ENCODE measurements at regions not wholly inside any gene's neighbourhood (a gene's known extent, or its start where the extent isn't known, plus 50 kb on each side); places are given as distances from the start of the nearest gene placed in this dataset.

DNA sequence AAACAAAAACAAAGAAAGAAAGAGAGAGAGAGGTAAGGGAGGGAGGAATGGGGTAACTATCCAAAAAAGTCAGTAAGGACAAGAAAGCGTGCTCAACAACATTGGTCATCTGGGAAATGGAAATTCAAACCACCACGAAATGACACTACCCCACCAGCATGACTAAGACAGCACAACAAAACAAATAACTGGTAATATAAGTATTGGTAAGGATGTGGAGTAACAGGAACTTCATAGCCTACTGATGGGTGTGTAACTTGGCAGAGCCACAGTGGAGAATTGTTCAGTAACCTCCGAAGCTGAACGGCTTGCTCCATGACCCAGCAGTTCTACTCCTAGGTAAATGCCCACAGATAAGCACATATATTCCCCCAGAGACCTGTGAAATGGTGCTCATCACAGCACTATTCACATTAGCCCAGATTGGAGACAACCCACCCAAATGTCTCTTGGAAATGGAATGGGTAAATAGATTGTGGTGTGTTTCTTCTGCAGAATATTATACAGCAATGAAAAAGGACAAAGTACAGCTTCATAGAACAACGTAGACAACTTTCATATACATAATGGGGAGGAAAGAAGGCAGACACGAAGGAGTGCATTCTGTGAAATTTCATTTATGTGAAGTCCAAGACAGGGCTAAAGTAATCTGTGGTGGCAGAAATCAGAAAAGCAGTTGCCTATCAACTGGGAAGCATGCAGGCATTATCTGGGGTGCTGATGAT, 95.5 kb upstream of the ATP6AP2 start:
- H3K9me3 Mint-ChIP-seq, result peaks cover 17% of the 10 kb centered on the region
- TF ChIP-seq, protein P1, sequence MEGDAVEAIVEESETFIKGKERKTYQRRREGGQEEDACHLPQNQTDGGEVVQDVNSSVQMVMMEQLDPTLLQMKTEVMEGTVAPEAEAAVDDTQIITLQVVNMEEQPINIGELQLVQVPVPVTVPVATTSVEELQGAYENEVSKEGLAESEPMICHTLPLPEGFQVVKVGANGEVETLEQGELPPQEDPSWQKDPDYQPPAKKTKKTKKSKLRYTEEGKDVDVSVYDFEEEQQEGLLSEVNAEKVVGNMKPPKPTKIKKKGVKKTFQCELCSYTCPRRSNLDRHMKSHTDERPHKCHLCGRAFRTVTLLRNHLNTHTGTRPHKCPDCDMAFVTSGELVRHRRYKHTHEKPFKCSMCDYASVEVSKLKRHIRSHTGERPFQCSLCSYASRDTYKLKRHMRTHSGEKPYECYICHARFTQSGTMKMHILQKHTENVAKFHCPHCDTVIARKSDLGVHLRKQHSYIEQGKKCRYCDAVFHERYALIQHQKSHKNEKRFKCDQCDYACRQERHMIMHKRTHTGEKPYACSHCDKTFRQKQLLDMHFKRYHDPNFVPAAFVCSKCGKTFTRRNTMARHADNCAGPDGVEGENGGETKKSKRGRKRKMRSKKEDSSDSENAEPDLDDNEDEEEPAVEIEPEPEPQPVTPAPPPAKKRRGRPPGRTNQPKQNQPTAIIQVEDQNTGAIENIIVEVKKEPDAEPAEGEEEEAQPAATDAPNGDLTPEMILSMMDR (conservative IDR thresholded peaks at IDR 0.05), result no peak
- no peaks in the 10 kb centered on the region for H3K36me3 Mint-ChIP-seq
- H3K27me3 Mint-ChIP-seq, result no peaks in the 10 kb centered on the region
- no peak for DNase-seq (ENCODE audit: extremely low spot score, unreplicated experiment)
- H3K4me3 Mint-ChIP-seq, result no peak overlapping the region
- H3K27ac Mint-ChIP-seq, result peak overlapping the region; percentile 23
- H3K4me1 Mint-ChIP-seq (ENCODE audit: unreplicated experiment), result peaks cover 7% of the 10 kb centered on the region

DNA sequence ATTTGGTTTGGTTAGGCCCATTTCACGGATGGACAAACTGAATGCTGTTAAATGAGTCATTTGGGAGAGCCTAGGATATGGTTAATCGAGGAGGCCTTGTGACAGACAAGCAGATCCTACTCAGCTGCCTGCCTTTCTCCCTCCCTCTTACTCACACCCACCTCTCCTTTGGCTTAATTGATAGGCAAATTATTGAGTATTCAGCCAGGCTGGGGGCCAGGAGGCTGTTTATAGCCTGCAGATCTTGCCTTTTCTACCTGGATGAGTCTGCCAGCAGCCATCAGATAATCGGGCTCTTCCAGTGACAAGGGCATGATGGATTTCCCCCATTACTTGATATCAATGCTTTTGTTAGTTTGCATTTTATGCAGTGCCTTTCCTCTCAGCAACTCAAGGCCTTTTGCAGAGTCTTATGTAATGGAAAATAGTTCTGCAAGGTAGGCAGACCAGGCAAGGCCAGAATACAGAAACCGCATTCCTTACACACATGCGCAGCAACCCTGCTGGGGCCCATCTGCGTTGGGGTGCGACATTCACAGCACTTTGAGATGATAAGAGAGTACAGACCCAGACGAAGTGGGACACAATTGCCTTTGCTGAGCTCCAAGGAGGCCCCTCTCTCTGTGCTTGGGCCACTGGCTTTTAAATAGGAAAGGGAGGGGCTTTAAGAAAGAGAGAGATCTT, 96.2 kb upstream of the ATP6AP2 start:
- Mint-ChIP-seq H3K4me1 (ENCODE audit: unreplicated experiment) (peaks cover 7% of the 10 kb centered on the region), H3K27ac (peak overlapping the region; percentile 23), H3K9me3 (peaks cover 17% of the 10 kb centered on the region), H3K27me3 (no peaks in the 10 kb centered on the region), H3K4me3 (no peak overlapping the region), H3K36me3 (no peaks in the 10 kb centered on the region)
- TF ChIP-seq, protein P1 (conservative IDR thresholded peaks at IDR 0.05), result no peak
- no peak for DNase-seq (ENCODE audit: extremely low spot score, unreplicated experiment)

- Mint-ChIP-seq H3K27ac (no peak overlapping the region), H3K4me3 (no peak overlapping the region), H3K9me3 (peaks cover 17% of the 10 kb centered on the region), H3K4me1 (ENCODE audit: unreplicated experiment) (peaks cover 7% of the 10 kb centered on the region), H3K36me3 (no peaks in the 10 kb centered on the region), H3K27me3 (no peaks in the 10 kb centered on the region)
- TF ChIP-seq, protein P1 (conservative IDR thresholded peaks at IDR 0.05), result no peak
- no peak for DNase-seq (ENCODE audit: extremely low spot score, unreplicated experiment)
Measured at GRCh38 chrX:40483502-40483901, 97.3 kb upstream of the ATP6AP2 start.

DNA sequence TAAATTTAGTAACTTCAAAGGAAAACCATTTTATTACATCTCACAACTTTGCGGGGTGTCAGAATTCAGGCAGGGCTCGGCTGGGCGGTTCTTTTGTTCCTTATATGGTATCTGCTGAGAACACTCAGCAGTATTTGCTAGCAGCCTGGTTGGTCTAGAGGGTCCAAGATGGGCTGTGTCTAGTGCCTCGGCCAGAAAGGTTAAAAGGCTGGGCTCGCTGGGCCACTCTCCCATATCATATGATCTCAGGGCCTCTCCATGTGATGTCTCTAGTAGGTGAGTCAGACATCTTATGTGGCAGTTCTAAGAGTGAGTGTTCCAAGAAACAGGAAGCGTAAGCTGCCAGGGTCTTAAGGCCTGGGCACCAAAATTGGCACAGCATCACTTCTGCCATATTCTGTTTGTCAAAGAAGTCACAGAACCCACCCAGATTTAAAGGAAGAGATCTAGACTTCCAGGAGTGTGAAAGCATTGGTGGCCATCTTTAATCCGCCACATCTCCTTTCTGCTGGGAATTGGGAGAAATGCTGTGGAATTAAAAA, 100.9 kb upstream of the ATP6AP2 start:
- H3K4me1 Mint-ChIP-seq (ENCODE audit: unreplicated experiment), result peaks cover 18% of the 10 kb centered on the region
- TF ChIP-seq, protein P1 (conservative IDR thresholded peaks at IDR 0.05), result no peak
- peaks cover 4% of the 10 kb centered on the region for H3K9me3 Mint-ChIP-seq
- DNase-seq (ENCODE audit: extremely low spot score, unreplicated experiment), result no peak
- H3K4me3 Mint-ChIP-seq, result no peak overlapping the region
- H3K27ac Mint-ChIP-seq, result no peak overlapping the region
- no peaks in the 10 kb centered on the region for H3K27me3 Mint-ChIP-seq
- no peaks in the 10 kb centered on the region for H3K36me3 Mint-ChIP-seq

GRCh38 chrX:40478474-40479065, 102.2 kb upstream of the ATP6AP2 start:
- no peak overlapping the region for H3K27ac Mint-ChIP-seq
- no peaks in the 10 kb centered on the region for H3K9me3 Mint-ChIP-seq
- DNase-seq (ENCODE audit: extremely low spot score, unreplicated experiment), result no peak
- peaks cover 21% of the 10 kb centered on the region for H3K4me1 Mint-ChIP-seq (ENCODE audit: unreplicated experiment)
- TF ChIP-seq, protein P1 (conservative IDR thresholded peaks at IDR 0.05), result no peak
- H3K36me3 Mint-ChIP-seq, result no peaks in the 10 kb centered on the region
- H3K27me3 Mint-ChIP-seq, result no peaks in the 10 kb centered on the region
- H3K4me3 Mint-ChIP-seq, result no peak overlapping the region
